B cell (primary cell): ENCODE measurements at regions not wholly inside any gene's neighbourhood (a gene's known extent, or its start where the extent isn't known, plus 50 kb on each side); places are given as distances from the start of the nearest gene placed in this dataset.

Source experiments
- ATAC-seq: fragments of 200-7000 bp; cut with Tn5 transposase; one replicate; pipeline ENCODE4 v1.10.0; 2021; ENCODE audit warnings: low read depth, mild to moderate bottlenecking, moderate number of reproducible peaks, moderate library complexity
- CTCF ChIA-PET: fragments of 350-600 bp; sonication (Branson Sonifier 250); formaldehyde crosslinking; loops from one replicate; lab custom pipeline; 2021; ENCODE audit warnings: antibody characterized with exemption, inconsistent platforms; lab: Charles Lee
- POLR2A ChIA-PET: fragments of 350-600 bp; sonication (Branson Sonifier 250); formaldehyde crosslinking; loops from one replicate; lab custom pipeline; 2021; ENCODE audit warnings: antibody characterized with exemption; lab: Charles Lee
- DNase-seq: peaks from one replicate; pipeline ENCODE4 v3.0.0; 2013
- H2AFZ ChIP-seq: 2 replicates; pipeline ENCODE4 v1.6.1; 2012; ENCODE audit warnings: mild to moderate bottlenecking, low read depth, low read length; ENCODE audit not compliant: insufficient read depth, poor library complexity, severe bottlenecking
- H3K27ac ChIP-seq, 2 donors: 1 replicate in 1 of 2; 2 replicates in 1 of 2; pipeline ENCODE4 v1.5.1; 2012 to 2013; ENCODE audit warnings: low read length in 2 of 2, mild to moderate bottlenecking in 2 of 2, moderate library complexity in 1 of 2
- H3K27me3 ChIP-seq, 4 experiments: fragments of 200-600 bp in 1 of 4; sonication (generic) in 1 of 4; replicated peaks in 1 of 4; 1 replicate in 2 of 4; 2 replicates in 2 of 4; pipeline versions ENCODE4 v1.6.1 to v1.7.0; 2013 to 2016; ENCODE audit warnings: low read length in 3 of 4, mild to moderate bottlenecking in 2 of 4, mixed read lengths in 1 of 4, moderate library complexity in 1 of 4; ENCODE audit not compliant: insufficient read depth in 4 of 4, control insufficient read depth in 3 of 4; ENCODE audit errors: control extremely low read depth in 1 of 4
- H3K36me3 ChIP-seq, 2 experiments: replicated peaks in 1 of 2; 1 replicate in 1 of 2; 2 replicates in 1 of 2; pipeline versions ENCODE4 v1.6.1 to v1.7.1; 2013; ENCODE audit warnings: low read length in 1 of 2; ENCODE audit not compliant: insufficient read depth in 2 of 2, control insufficient read depth in 1 of 2; ENCODE audit errors: control extremely low read depth in 1 of 2, extremely low read depth in 1 of 2
- H3K4me1 ChIP-seq, 2 donors: fragments of 200-600 bp in 1 of 2; sonication (generic) in 1 of 2; 1 replicate in 1 of 2; 2 replicates in 1 of 2; pipeline versions ENCODE4 v1.5.1 to v1.6.1; 2013 to 2017; ENCODE audit warnings: low read length in 2 of 2; ENCODE audit not compliant: control insufficient read depth in 2 of 2, insufficient read depth in 2 of 2
- H3K4me2 ChIP-seq: replicated peaks from 2 replicates; pipeline ENCODE3; 2012; ENCODE audit warnings: mild to moderate bottlenecking, low read depth, low read length; ENCODE audit not compliant: poor library complexity, severe bottlenecking
- H3K4me3 ChIP-seq, 5 experiments: fragments of 200-600 bp in 1 of 5; sonication (generic) in 1 of 5; 1 replicate in 3 of 5; 2 replicates in 2 of 5; pipeline versions ENCODE4 v1.5.1 to v1.7.0; 2011 to 2016; ENCODE audit warnings: low read length in 4 of 5, mild to moderate bottlenecking in 4 of 5, low read depth in 2 of 5, control low read depth in 1 of 5, moderate library complexity in 1 of 5; ENCODE audit not compliant: insufficient read depth in 1 of 5; ENCODE audit errors: control extremely low read depth in 1 of 5, extremely low read depth in 1 of 5
- H3K79me2 ChIP-seq: fragments of 200-600 bp; sonication (generic); one replicate; pipeline ENCODE4 v1.6.0; 2016; ENCODE audit warnings: low read length; ENCODE audit not compliant: control insufficient read depth, insufficient read depth
- H3K9ac ChIP-seq: fragments of 200-600 bp; sonication (generic); 2 replicates; pipeline ENCODE4 v1.6.1; 2017; ENCODE audit warnings: mild to moderate bottlenecking, low read length, moderate library complexity
- H3K9me3 ChIP-seq, 3 donors: one replicate each; pipeline versions ENCODE4 v1.6.1 to v1.7.1; 2013; ENCODE audit warnings: low read length in 2 of 3; ENCODE audit not compliant: control insufficient read depth in 2 of 3, insufficient read depth in 1 of 3; ENCODE audit errors: control extremely low read depth in 1 of 3
- H4K20me1 ChIP-seq: 2 replicates; pipeline ENCODE4 v1.6.0; 2012; ENCODE audit warnings: mild to moderate bottlenecking, low read length; ENCODE audit not compliant: insufficient read depth, control insufficient read depth, poor library complexity, severe bottlenecking
- H3K27ac Mint-ChIP-seq: one replicate; pipeline ENCODE4 v1.8.0; 2021; ENCODE audit warnings: mixed read lengths
- H3K27me3 Mint-ChIP-seq: one replicate; pipeline ENCODE4 v1.8.0; 2021; ENCODE audit warnings: mixed read lengths
- H3K4me1 Mint-ChIP-seq: one replicate; pipeline ENCODE4 v1.8.0; 2021; ENCODE audit warnings: mixed read lengths
- H3K4me3 Mint-ChIP-seq: one replicate; pipeline ENCODE4 v1.8.0; 2021; ENCODE audit warnings: mixed read lengths
- H3K9me3 Mint-ChIP-seq: one replicate; pipeline ENCODE4 v1.8.0; 2022; ENCODE audit warnings: mixed read lengths; ENCODE audit not compliant: insufficient read depth
- CTCF ChIP-seq: fragments of 200-600 bp; IDR thresholded peaks from one replicate; pipeline ENCODE4 v1.8.0; 2022; ENCODE audit warnings: antibody characterized with exemption, mild to moderate bottlenecking
- EZH2 ChIP-seq: IDR thresholded peaks from 2 replicates; pipeline ENCODE4 v1.6.1; 2012; ENCODE audit warnings: borderline replicate concordance, low read depth, mild to moderate bottlenecking, moderate library complexity, low read length; ENCODE audit not compliant: insufficient read depth, poor library complexity, severe bottlenecking
- WGBS: methylation state at CpG from one replicate; pipeline ENCODE4 v1.1.5; 2013; ENCODE audit warnings: missing lambda C conversion rate; ENCODE audit not compliant: insufficient coverage; 5-methylcytosine and 5-hydroxymethylcytosine counted together
- intact Hi-C: fragments of 100-400 bp; cut with micrococcal nuclease; formaldehyde crosslinking; loops from one replicate; pipeline ENCODE4 v1.10.0; 2022

GRCh38 chr7:53398566-53398965 is 363.1 kb downstream of the POM121L12 start:
- Mint-ChIP-seq H3K9me3 (no peaks in the 10 kb centered on the region), H3K27ac (no peak overlapping the region), H3K4me1 (no peaks in the 10 kb centered on the region), H3K4me3 (no peak overlapping the region), H3K27me3 (no peaks in the 10 kb centered on the region)
- Histone ChIP-seq H3K36me3 (no peaks in the 10 kb centered on the region), H3K27ac (no peak overlapping the region), H4K20me1 (no peaks in the 10 kb centered on the region), H3K27me3 (no peaks in the 10 kb centered on the region), H2AFZ (no peak overlapping the region), H3K4me1 (no peaks in the 10 kb centered on the region), H3K9ac (no peak overlapping the region), H3K4me3 (no peak overlapping the region), H3K79me2 (no peaks in the 10 kb centered on the region), H3K4me2 (no peak overlapping the region), H3K9me3 (peaks cover 0 to 9% (median 0%) of the 10 kb centered on the region in 3 donors)
- CTCF ChIA-PET: no interaction called here
- no CpG with 5 or more reads among the region's 2 CpGs for WGBS
- intact Hi-C loops: no loop called here
- ATAC-seq: no peak
- POLR2A ChIA-PET: no interaction called here
- no peak for DNase-seq
- TF ChIP-seq CTCF (no peak), EZH2 (no peak)

GRCh38 chr7:53413021-53413420 is 377.6 kb downstream of the POM121L12 start:
- Histone ChIP-seq H3K9me3 (peaks cover 0 to 6% (median 0%) of the 10 kb centered on the region in 3 donors), H3K27ac (no peak overlapping the region), H3K4me3 (no peak overlapping the region), H3K9ac (no peak overlapping the region), H3K4me2 (no peak overlapping the region), H4K20me1 (no peaks in the 10 kb centered on the region), H2AFZ (no peak overlapping the region), H3K27me3 (no peaks in the 10 kb centered on the region), H3K36me3 (no peaks in the 10 kb centered on the region), H3K4me1 (no peaks in the 10 kb centered on the region), H3K79me2 (no peaks in the 10 kb centered on the region)
- DNase-seq (no peak), ATAC-seq (no peak)
- WGBS: no CpG with 5 or more reads among the region's 2 CpGs
- no peak overlapping the region for H3K27ac Mint-ChIP-seq
- TF ChIP-seq EZH2 (no peak), CTCF (no peak)
- POLR2A ChIA-PET: no interaction called here
- H3K9me3 Mint-ChIP-seq: peaks cover 11% of the 10 kb centered on the region
- intact Hi-C loops: no loop called here
- no peak overlapping the region for H3K4me3 Mint-ChIP-seq
- CTCF ChIA-PET: no interaction called here
- H3K4me1 Mint-ChIP-seq: no peaks in the 10 kb centered on the region
- H3K27me3 Mint-ChIP-seq: no peaks in the 10 kb centered on the region
